Mesenchymal stem cell (in vitro differentiated cells and primary cell): ENCODE measurements at regions not wholly inside any gene's neighbourhood (a gene's known extent, or its start where the extent isn't known, plus 50 kb on each side); places are given as distances from the start of the nearest gene placed in this dataset.

Source experiments
- DNase-seq: peaks from one replicate; pipeline ENCODE4 v3.0.0-alpha.2; 2013
- H2AFZ ChIP-seq: one replicate; pipeline ENCODE4 v1.6.1; 2013; ENCODE audit warnings: low read depth, mild to moderate bottlenecking, control low read depth, inconsistent platforms, low read length, moderate library complexity
- H2AK5ac ChIP-seq: 2 replicates; pipeline ENCODE4 v1.6.1; 2013; ENCODE audit warnings: low read length, moderate library complexity, mild to moderate bottlenecking, inconsistent platforms; ENCODE audit not compliant: severe bottlenecking
- H2BK120ac ChIP-seq: one replicate; pipeline ENCODE4 v1.6.1; 2013; ENCODE audit warnings: low read depth, mild to moderate bottlenecking, inconsistent platforms, low read length, moderate library complexity
- H2BK12ac ChIP-seq, 2 experiments: one replicate each; pipeline ENCODE4 v1.6.1; 2013; ENCODE audit warnings: inconsistent platforms in 2 of 2, low read length in 2 of 2, mild to moderate bottlenecking in 2 of 2, moderate library complexity in 2 of 2, control low read depth in 1 of 2
- H2BK15ac ChIP-seq: one replicate; pipeline ENCODE4 v1.6.1; 2013; ENCODE audit warnings: mild to moderate bottlenecking, low read depth, inconsistent platforms; ENCODE audit not compliant: poor library complexity, severe bottlenecking
- H2BK5ac ChIP-seq: 2 replicates; pipeline ENCODE4 v1.6.1; 2013; ENCODE audit warnings: low read depth, mild to moderate bottlenecking, low read length, control low read depth, inconsistent platforms; ENCODE audit not compliant: poor library complexity, severe bottlenecking
- H3K14ac ChIP-seq, 2 experiments: one replicate each; pipeline ENCODE4 v1.6.1; 2013; ENCODE audit warnings: inconsistent platforms in 2 of 2, low read length in 2 of 2, control low read depth in 1 of 2, mild to moderate bottlenecking in 1 of 2, moderate library complexity in 1 of 2
- H3K18ac ChIP-seq, 2 experiments: one replicate each; pipeline ENCODE4 v1.6.1; 2013; ENCODE audit warnings: inconsistent platforms in 2 of 2, low read length in 2 of 2, control low read depth in 1 of 2, low read depth in 1 of 2, mild to moderate bottlenecking in 1 of 2
- H3K23ac ChIP-seq, 2 experiments: one replicate each; pipeline ENCODE4 v1.6.1; 2013; ENCODE audit warnings: inconsistent platforms in 2 of 2, low read length in 2 of 2, mild to moderate bottlenecking in 2 of 2, moderate library complexity in 2 of 2, control low read depth in 1 of 2
- H3K27ac ChIP-seq: 2 replicates; pipeline ENCODE4 v1.5.1; 2013; ENCODE audit warnings: mild to moderate bottlenecking, moderate library complexity, low read length, control low read depth, inconsistent platforms; ENCODE audit not compliant: poor library complexity, severe bottlenecking
- H3K27me3 ChIP-seq, 2 experiments: 2 replicates each; pipeline versions ENCODE4 v1.6.1 to v1.7.0; 2013; ENCODE audit warnings: low read length in 2 of 2, mild to moderate bottlenecking in 2 of 2, moderate library complexity in 2 of 2, control low read depth in 1 of 2, inconsistent platforms in 1 of 2; ENCODE audit not compliant: control insufficient read depth in 1 of 2, insufficient read depth in 1 of 2
- H3K36me3 ChIP-seq, 2 experiments: 2 replicates each; pipeline versions ENCODE4 v1.6.1 to v1.7.0; 2013; ENCODE audit warnings: low read length in 2 of 2, control low read depth in 1 of 2, inconsistent platforms in 1 of 2, low read depth in 1 of 2, mild to moderate bottlenecking in 1 of 2; ENCODE audit not compliant: insufficient read depth in 2 of 2, control insufficient read depth in 1 of 2
- H3K4ac ChIP-seq, 2 experiments: one replicate each; pipeline ENCODE4 v1.6.1; 2013; ENCODE audit warnings: inconsistent platforms in 2 of 2, low read length in 2 of 2, mild to moderate bottlenecking in 2 of 2, moderate library complexity in 2 of 2, control low read depth in 1 of 2, low read depth in 1 of 2
- H3K4me1 ChIP-seq: 2 replicates; pipeline ENCODE4 v1.6.1; 2013; ENCODE audit warnings: low read depth, low read length, control low read depth; ENCODE audit not compliant: control insufficient read depth, insufficient read depth
- H3K4me2 ChIP-seq: 2 replicates; pipeline ENCODE4 v1.6.1; 2013; ENCODE audit warnings: low read length, mild to moderate bottlenecking, inconsistent platforms; ENCODE audit not compliant: poor library complexity, severe bottlenecking
- H3K4me3 ChIP-seq, 2 experiments: 2 replicates each; pipeline versions ENCODE4 v1.5.1 to v1.7.0; 2013; ENCODE audit warnings: low read length in 2 of 2, mild to moderate bottlenecking in 2 of 2, control low read depth in 1 of 2, low read depth in 1 of 2; ENCODE audit not compliant: insufficient read depth in 1 of 2
- H3K79me1 ChIP-seq: replicated peaks from 2 replicates; pipeline ENCODE4 v1.6.1; 2013; ENCODE audit warnings: mild to moderate bottlenecking, control low read depth, low read length, inconsistent platforms; ENCODE audit not compliant: poor library complexity, severe bottlenecking
- H3K9ac ChIP-seq: 2 replicates; pipeline ENCODE4 v1.7.0; 2013; ENCODE audit warnings: mild to moderate bottlenecking, low read length, moderate library complexity
- H3K9me3 ChIP-seq: 2 replicates; pipeline ENCODE4 v1.7.0; 2013; ENCODE audit warnings: mild to moderate bottlenecking, low read length; ENCODE audit not compliant: control insufficient read depth
- H4K8ac ChIP-seq: one replicate; pipeline ENCODE4 v1.6.1; 2013; ENCODE audit warnings: inconsistent platforms, mild to moderate bottlenecking, low read length, moderate library complexity
- H4K91ac ChIP-seq: one replicate; pipeline ENCODE4 v1.6.1; 2013; ENCODE audit warnings: mild to moderate bottlenecking, low read length, inconsistent platforms
- WGBS: methylation state at CpG from one replicate; pipeline ENCODE4 v1.1.7; 2013; ENCODE audit warnings: mixed read lengths; 5-methylcytosine and 5-hydroxymethylcytosine counted together

DNA sequence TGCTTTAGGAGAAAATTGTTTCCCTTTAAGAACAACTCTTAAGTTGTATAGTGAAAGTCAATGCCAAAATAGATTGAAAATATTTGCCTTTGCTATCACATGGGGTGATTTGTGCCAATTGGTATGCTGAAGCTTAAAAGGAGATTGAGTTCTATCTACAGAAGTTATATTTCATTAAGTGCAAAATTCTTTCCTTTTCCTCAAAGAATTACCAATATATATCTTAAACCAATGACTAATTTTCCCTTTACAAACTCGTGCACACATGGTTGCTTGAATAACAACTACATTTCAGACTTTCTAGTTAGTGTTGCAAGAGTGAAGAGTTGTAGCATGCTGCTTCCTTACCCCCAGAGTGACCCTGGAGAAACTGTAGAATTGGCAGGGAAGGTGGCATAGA is 990.0 kb upstream of the PABPC4L start:
- Histone ChIP-seq H4K91ac (no peak overlapping the region), H3K4me3 (no peak overlapping the region), H2BK12ac (no peak overlapping the region), H3K27me3 (no peaks in the 10 kb centered on the region), H3K14ac (no peak overlapping the region), H4K8ac (no peak overlapping the region), H3K4ac (no peak overlapping the region), H3K9me3 (peaks cover 3% of the 10 kb centered on the region), H3K79me1 (no peaks in the 10 kb centered on the region), H3K4me2 (no peak overlapping the region), H2BK15ac (no peak overlapping the region), H3K9ac (no peak overlapping the region), H3K36me3 (no peaks in the 10 kb centered on the region), H3K18ac (no peak overlapping the region), H2BK5ac (no peak overlapping the region), H3K23ac (no peak overlapping the region), H2AK5ac (no peak overlapping the region), H3K4me1 (no peaks in the 10 kb centered on the region), H2AFZ (no peak overlapping the region), H2BK120ac (no peak overlapping the region), H3K27ac (no peak overlapping the region)
- 78% methylated on average over 1 of the region's 1 CpG for WGBS
- DNase-seq, result no peak

- no peak for DNase-seq
- no peak overlapping the region for H3K4me2 ChIP-seq
- H3K9me3 ChIP-seq, result peaks cover 5% of the 10 kb centered on the region
- no peak overlapping the region for H2BK5ac ChIP-seq
- no peak overlapping the region for H3K14ac ChIP-seq
- no peak overlapping the region for H4K91ac ChIP-seq
- no peak overlapping the region for H3K9ac ChIP-seq
- H3K18ac ChIP-seq, result no peak overlapping the region
- H2BK15ac ChIP-seq, result no peak overlapping the region
- no peaks in the 10 kb centered on the region for H3K27me3 ChIP-seq
- 73% methylated on average over 2 of the region's 3 CpGs for WGBS
- no peak overlapping the region for H2BK12ac ChIP-seq
- no peak overlapping the region for H3K4me3 ChIP-seq
- no peak overlapping the region for H3K27ac ChIP-seq
- no peak overlapping the region for H3K23ac ChIP-seq
- no peak overlapping the region for H3K4ac ChIP-seq
- H2AFZ ChIP-seq, result no peak overlapping the region
- no peaks in the 10 kb centered on the region for H3K36me3 ChIP-seq
- H3K4me1 ChIP-seq, result no peaks in the 10 kb centered on the region
- H2AK5ac ChIP-seq, result no peak overlapping the region
- H4K8ac ChIP-seq, result no peak overlapping the region
- H2BK120ac ChIP-seq, result no peak overlapping the region
- no peaks in the 10 kb centered on the region for H3K79me1 ChIP-seq
Measured at GRCh38 chr4:135186002-135186401, 984.4 kb upstream of the PABPC4L start.

- Histone ChIP-seq H3K4ac (no peak overlapping the region), H2AK5ac (no peak overlapping the region), H3K9me3 (peaks cover 5% of the 10 kb centered on the region), H3K4me3 (no peak overlapping the region), H2BK120ac (no peak overlapping the region), H3K18ac (no peak overlapping the region), H3K27me3 (no peaks in the 10 kb centered on the region), H3K36me3 (no peaks in the 10 kb centered on the region), H2BK5ac (no peak overlapping the region), H3K4me2 (no peak overlapping the region), H3K14ac (no peak overlapping the region), H4K91ac (no peak overlapping the region), H2BK15ac (no peak overlapping the region), H3K27ac (no peak overlapping the region), H3K23ac (no peak overlapping the region), H3K9ac (no peak overlapping the region), H4K8ac (no peak overlapping the region), H2BK12ac (no peak overlapping the region), H3K79me1 (no peaks in the 10 kb centered on the region), H3K4me1 (no peaks in the 10 kb centered on the region), H2AFZ (no peak overlapping the region)
- WGBS, result 79% methylated on average over 3 of the region's 4 CpGs
- no peak for DNase-seq
Measured at GRCh38 chr4:135185256-135185655, 983.7 kb upstream of the PABPC4L start.

GRCh38 chr4:135184715-135185114 is 983.1 kb upstream of the PABPC4L start:
- Histone ChIP-seq H2BK5ac (no peak overlapping the region), H3K9me3 (peaks cover 5% of the 10 kb centered on the region), H3K4me2 (no peak overlapping the region), H3K27me3 (no peaks in the 10 kb centered on the region), H3K4me3 (no peak overlapping the region), H3K4me1 (no peaks in the 10 kb centered on the region), H4K91ac (no peak overlapping the region), H3K27ac (no peak overlapping the region), H3K79me1 (no peaks in the 10 kb centered on the region), H2BK15ac (no peak overlapping the region), H3K14ac (no peak overlapping the region), H2BK12ac (no peak overlapping the region), H2AK5ac (no peak overlapping the region), H4K8ac (no peak overlapping the region), H3K9ac (no peak overlapping the region), H2AFZ (no peak overlapping the region), H3K23ac (no peak overlapping the region), H2BK120ac (no peak overlapping the region), H3K36me3 (no peaks in the 10 kb centered on the region), H3K4ac (no peak overlapping the region), H3K18ac (no peak overlapping the region)
- WGBS, result 82% methylated on average over 5 of the region's 6 CpGs
- no peak for DNase-seq
